BLaER1 (cell line): ENCODE measurements at regions not wholly inside any gene's neighbourhood (a gene's known extent, or its start where the extent isn't known, plus 50 kb on each side); places are given as distances from the start of the nearest gene placed in this dataset.

Source experiments
- H3K27ac ChIP-seq: shearing (Covaris generic); formaldehyde crosslinking; 2 replicates; pipeline ENCODE4 v1.8.1; 2022
- H3K27me3 ChIP-seq: shearing (Covaris generic); formaldehyde crosslinking; 2 replicates; pipeline ENCODE4 v1.8.1; 2022
- H3K36me3 ChIP-seq: shearing (Covaris generic); formaldehyde crosslinking; 2 replicates; pipeline ENCODE4 v1.8.1; 2022
- H3K4me1 ChIP-seq: shearing (Covaris generic); formaldehyde crosslinking; 2 replicates; pipeline ENCODE4 v1.8.1; 2022
- H3K4me2 ChIP-seq: shearing (Covaris generic); formaldehyde crosslinking; 2 replicates; pipeline ENCODE4 v1.8.1; 2022
- H3K4me3 ChIP-seq: shearing (Covaris generic); formaldehyde crosslinking; 2 replicates; pipeline ENCODE4 v1.8.1; 2022
- H3K9ac ChIP-seq: shearing (Covaris generic); formaldehyde crosslinking; 2 replicates; pipeline ENCODE4 v1.8.1; 2022
- H3K9me3 ChIP-seq: shearing (Covaris generic); formaldehyde crosslinking; 2 replicates; pipeline ENCODE4 v1.8.1; 2022
- H4K20me1 ChIP-seq: shearing (Covaris generic); formaldehyde crosslinking; 2 replicates; pipeline ENCODE4 v1.8.1; 2022
- Cebpa-rat ChIP-seq: shearing (Covaris generic); IDR thresholded peaks from 2 replicates; pipeline ENCODE4 v1.8.1; 2022

DNA sequence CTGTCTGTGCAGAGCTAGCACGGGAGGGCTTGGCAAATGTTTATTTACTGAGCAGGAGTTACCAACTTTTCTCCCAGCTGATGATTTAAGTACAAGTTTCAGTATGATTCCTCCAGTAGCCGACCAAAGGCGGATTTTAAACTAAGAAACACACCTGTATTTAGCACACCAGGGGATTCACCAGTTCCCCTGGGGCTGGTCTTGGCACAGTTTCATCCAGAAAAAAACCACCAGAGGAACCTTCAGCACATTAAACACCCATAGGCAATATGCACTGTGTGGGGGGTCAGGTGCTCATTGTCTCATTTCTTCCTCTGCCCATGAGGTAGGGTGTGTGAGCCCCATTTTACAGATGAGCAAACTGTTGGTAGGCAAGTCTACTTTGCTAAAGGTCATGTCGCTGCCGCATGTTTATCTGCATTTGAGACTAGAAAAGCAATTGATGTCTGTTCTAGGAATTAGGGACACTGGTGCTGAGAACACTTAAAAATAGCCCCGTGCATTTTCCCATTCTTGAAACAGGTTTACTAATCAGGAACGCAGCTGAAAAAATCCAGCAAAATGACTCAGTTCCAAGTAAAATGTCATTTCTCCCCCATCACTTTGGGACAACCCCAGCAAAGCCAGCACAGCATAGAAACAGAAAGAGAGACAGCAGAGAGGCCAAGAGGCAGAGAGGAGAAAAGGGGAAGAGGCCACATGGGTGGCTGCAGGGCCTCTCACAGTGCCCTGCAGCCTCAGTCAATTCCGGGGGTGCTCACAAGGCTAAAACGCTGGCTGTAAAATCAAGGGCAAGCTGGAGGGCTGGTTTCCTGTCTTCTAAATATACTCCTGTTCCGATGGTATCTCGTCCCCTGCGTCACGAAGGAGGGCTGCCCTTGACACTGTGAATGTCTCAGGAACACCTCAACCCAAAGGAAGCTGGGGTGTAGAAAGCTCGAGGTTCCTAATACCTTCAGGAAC lies 166.8 kb upstream of the ID2 start:
- no peak for TF ChIP-seq Cebpa-rat
- H3K4me3 ChIP-seq = peak overlapping the region; percentile 28; the same call in 1 of the 2 replicates
- H3K4me1 ChIP-seq = peaks cover 80% of the 10 kb centered on the region

DNA sequence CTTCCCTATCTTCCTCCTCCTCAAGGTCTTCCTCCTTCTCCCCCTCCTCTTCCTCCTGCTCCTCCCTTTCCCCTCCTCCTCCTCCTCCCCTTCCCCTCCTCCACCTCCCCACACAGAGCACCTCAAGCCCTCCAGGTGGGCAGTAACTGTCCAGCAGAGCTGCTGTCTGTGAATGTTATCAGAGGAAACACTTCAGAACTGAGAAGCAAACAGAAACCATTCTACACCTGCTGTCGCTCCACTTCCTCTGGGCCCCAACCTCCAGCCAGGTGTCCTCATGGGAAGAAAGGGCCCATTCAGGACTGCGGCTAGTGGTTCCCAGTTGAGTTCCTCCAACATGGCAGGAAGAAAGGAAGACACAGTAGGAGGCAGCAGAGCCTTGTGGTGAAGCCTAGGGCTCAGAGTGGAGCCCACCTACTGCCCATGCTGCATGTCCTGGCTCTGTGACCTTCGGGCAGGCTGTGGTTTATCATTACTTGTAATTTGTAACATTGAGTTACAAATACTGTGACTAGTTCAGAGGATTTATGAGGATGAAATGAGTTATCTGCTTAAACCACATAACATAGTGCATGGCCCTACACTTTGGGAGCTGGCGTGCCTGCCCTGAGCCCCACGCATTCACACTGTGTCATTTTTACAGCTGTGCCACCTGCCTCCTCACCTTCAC lies 165.9 kb upstream of the ID2 start:
- no peak overlapping the region for H3K9ac ChIP-seq
- peak overlapping the region; percentile 63 for H3K4me2 ChIP-seq
- peaks cover 79% of the 10 kb centered on the region for H3K4me1 ChIP-seq
- TF ChIP-seq Cebpa-rat = no peak
- H3K27me3 ChIP-seq = no peaks in the 10 kb centered on the region
- no peak overlapping the region for H3K4me3 ChIP-seq
- H3K36me3 ChIP-seq = 0 out of 2 replicates have a peak, but pooled peaks cover 7% of the 10 kb centered on the region
- H3K27ac ChIP-seq = peak overlapping the region; percentile 68
- H3K9me3 ChIP-seq = peaks cover 18% of the 10 kb centered on the region
- no peaks in the 10 kb centered on the region for H4K20me1 ChIP-seq

More for the DNA sequence above, 166.8 kb upstream of the ID2 start:
- Histone ChIP-seq H3K27me3 (no peaks in the 10 kb centered on the region), H4K20me1 (no peaks in the 10 kb centered on the region), H3K27ac (peak overlapping the region; percentile 81), H3K4me2 (peak overlapping the region; percentile 86), H3K9ac (peak overlapping the region; percentile 63; the same call in 1 of the 2 replicates), H3K36me3 (0 out of 2 replicates have a peak, but pooled peaks cover 7% of the 10 kb centered on the region), H3K9me3 (peaks cover 28% of the 10 kb centered on the region)

DNA sequence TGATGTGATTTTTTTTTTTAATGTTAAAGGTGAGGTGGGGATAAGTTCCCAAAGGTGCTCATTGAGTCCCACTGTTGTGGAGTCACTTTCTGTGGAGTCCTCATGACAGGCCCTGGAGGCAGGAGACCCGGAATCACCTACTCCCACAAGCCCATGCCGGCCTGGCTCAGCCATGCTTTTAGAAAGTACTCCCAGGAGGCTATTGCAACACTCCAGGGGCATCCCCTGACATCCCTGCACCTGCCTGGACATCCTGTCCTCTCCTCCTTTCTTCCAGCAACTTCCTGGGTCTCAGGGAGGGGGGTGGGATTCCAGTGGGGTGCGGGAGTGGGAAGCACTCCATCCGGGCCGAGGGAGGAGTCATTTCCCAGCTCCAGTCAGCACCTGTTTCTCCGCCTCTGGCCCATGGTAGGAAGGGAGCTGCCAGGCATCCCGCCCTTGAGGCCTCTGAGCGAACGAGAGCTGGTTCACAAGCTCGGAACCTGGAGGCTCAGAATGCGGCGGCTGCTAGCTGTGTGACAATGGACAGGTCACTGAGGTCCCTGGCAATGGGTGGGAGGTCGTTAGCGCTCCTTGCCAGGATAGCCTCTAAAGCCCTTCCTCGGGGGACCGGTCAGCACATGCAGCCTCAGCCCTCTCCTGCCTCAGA lies 163.9 kb upstream of the ID2 start:
- H3K9me3 ChIP-seq = peaks cover 17% of the 10 kb centered on the region
- H3K4me1 ChIP-seq = peaks cover 85% of the 10 kb centered on the region
- 0 out of 2 replicates have a peak, but pooled peaks cover 7% of the 10 kb centered on the region for H3K36me3 ChIP-seq
- peak overlapping the region; percentile 38; the same call in 1 of the 2 replicates for H3K27ac ChIP-seq
- no peak overlapping the region for H3K4me3 ChIP-seq
- H3K27me3 ChIP-seq = no peaks in the 10 kb centered on the region
- peak overlapping the region; percentile 55 for H3K4me2 ChIP-seq
- TF ChIP-seq Cebpa-rat = 0 out of 2 replicates have a peak, but pooled peaks have one; percentile 38
- no peak overlapping the region for H3K9ac ChIP-seq
- no peaks in the 10 kb centered on the region for H4K20me1 ChIP-seq

- H3K27ac ChIP-seq = no peak overlapping the region
- 0 out of 2 replicates have a peak, but pooled peaks cover 2% of the 10 kb centered on the region for H3K36me3 ChIP-seq
- no peak overlapping the region for H3K9ac ChIP-seq
- peaks cover 91% of the 10 kb centered on the region for H3K4me1 ChIP-seq
- H3K27me3 ChIP-seq = no peaks in the 10 kb centered on the region
- peak overlapping the region; percentile 55; the same call in 1 of the 2 replicates for H3K4me2 ChIP-seq
- no peaks in the 10 kb centered on the region for H4K20me1 ChIP-seq
- no peak for TF ChIP-seq Cebpa-rat
- H3K9me3 ChIP-seq = peaks cover 5% of the 10 kb centered on the region
- no peak overlapping the region for H3K4me3 ChIP-seq
These were observed 162.7 kb upstream of the ID2 start for GRCh38 chr2:8518979-8519668.

GRCh38 chr2:8520791-8521344 lies 161.0 kb upstream of the ID2 start:
- H3K9ac ChIP-seq = no peak overlapping the region
- H3K4me1 ChIP-seq = peaks cover 92% of the 10 kb centered on the region
- no peaks in the 10 kb centered on the region for H4K20me1 ChIP-seq
- TF ChIP-seq Cebpa-rat = no peak
- H3K27me3 ChIP-seq = no peaks in the 10 kb centered on the region
- 0 out of 2 replicates have a peak overlapping the region, but pooled peaks have one; percentile 27 for H3K27ac ChIP-seq
- peak overlapping the region; percentile 55 for H3K4me2 ChIP-seq
- no peaks in the 10 kb centered on the region for H3K9me3 ChIP-seq
- no peaks in the 10 kb centered on the region for H3K36me3 ChIP-seq
- no peak overlapping the region for H3K4me3 ChIP-seq

GRCh38 chr2:8522687-8523086 lies 159.2 kb upstream of the ID2 start:
- no peaks in the 10 kb centered on the region for H4K20me1 ChIP-seq
- H3K27me3 ChIP-seq = no peaks in the 10 kb centered on the region
- TF ChIP-seq Cebpa-rat = no peak
- H3K4me1 ChIP-seq = peaks cover 92% of the 10 kb centered on the region
- peak overlapping the region; percentile 32; the same call in 1 of the 2 replicates for H3K27ac ChIP-seq
- H3K9ac ChIP-seq = no peak overlapping the region
- H3K4me2 ChIP-seq = peak overlapping the region; percentile 74
- no peak overlapping the region for H3K4me3 ChIP-seq
- no peaks in the 10 kb centered on the region for H3K36me3 ChIP-seq
- no peaks in the 10 kb centered on the region for H3K9me3 ChIP-seq

DNA sequence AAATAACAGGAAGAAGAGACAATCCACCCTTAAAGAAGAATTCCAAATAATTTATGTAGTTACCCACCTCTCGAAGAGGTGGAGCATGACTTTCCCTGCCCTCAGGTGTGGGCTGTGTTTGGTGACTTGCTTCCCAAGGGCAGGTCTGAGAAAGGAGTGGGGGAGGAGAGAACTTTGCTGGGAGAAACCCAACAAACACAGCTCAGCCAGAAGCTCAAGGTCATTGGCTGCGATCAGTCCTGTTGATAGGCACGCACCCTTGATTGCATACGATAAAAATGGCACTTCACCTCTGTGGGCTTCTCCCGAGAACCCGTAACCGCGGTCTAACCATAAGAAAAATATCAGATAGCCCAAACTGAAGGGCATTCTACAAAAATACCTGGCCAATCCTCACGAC lies 157.5 kb upstream of the ID2 start:
- TF ChIP-seq Cebpa-rat = no peak
- peak overlapping the region; percentile 71 for H3K4me2 ChIP-seq
- peaks cover 94% of the 10 kb centered on the region for H3K4me1 ChIP-seq
- no peaks in the 10 kb centered on the region for H3K9me3 ChIP-seq
- H4K20me1 ChIP-seq = no peaks in the 10 kb centered on the region
- H3K4me3 ChIP-seq = no peak overlapping the region
- H3K36me3 ChIP-seq = no peaks in the 10 kb centered on the region
- H3K9ac ChIP-seq = no peak overlapping the region
- no peak overlapping the region for H3K27ac ChIP-seq
- no peaks in the 10 kb centered on the region for H3K27me3 ChIP-seq

DNA sequence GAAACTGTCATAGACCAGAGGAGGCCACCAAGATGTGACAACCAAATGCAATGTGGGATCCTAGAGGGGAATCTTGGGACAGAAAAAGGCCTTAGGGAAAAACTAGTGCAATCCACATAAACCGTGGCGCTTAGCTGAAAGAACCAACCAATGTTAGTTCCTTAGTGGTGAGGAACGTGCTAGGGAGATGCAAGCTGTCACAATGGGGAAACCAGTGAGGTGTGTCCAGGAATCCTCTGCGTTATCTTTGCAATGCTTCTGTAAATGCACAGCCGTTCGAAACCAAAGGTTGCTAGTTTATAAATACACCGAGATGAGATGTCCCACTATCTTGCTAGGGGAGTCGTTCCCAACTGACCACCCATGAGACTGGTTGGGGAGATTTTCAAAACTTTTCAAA lies 157.0 kb upstream of the ID2 start:
- Histone ChIP-seq H3K27ac (no peak overlapping the region), H3K4me2 (peak overlapping the region; percentile 71), H3K4me1 (peaks cover 95% of the 10 kb centered on the region), H3K36me3 (no peaks in the 10 kb centered on the region), H3K27me3 (no peaks in the 10 kb centered on the region), H3K4me3 (no peak overlapping the region), H4K20me1 (no peaks in the 10 kb centered on the region), H3K9ac (no peak overlapping the region), H3K9me3 (no peaks in the 10 kb centered on the region)
- TF ChIP-seq Cebpa-rat = no peak

- H3K9ac ChIP-seq = no peak overlapping the region
- H3K27ac ChIP-seq = peak overlapping the region; percentile 27; the same call in 1 of the 2 replicates
- no peaks in the 10 kb centered on the region for H3K9me3 ChIP-seq
- H4K20me1 ChIP-seq = no peaks in the 10 kb centered on the region
- H3K27me3 ChIP-seq = no peaks in the 10 kb centered on the region
- peak overlapping the region; percentile 71 for H3K4me2 ChIP-seq
- H3K4me1 ChIP-seq = peaks cover 96% of the 10 kb centered on the region
- H3K4me3 ChIP-seq = no peak overlapping the region
- H3K36me3 ChIP-seq = no peaks in the 10 kb centered on the region
- no peak for TF ChIP-seq Cebpa-rat
These were observed 156.6 kb upstream of the ID2 start for GRCh38 chr2:8525236-8525581.
